HEK293 (cell line): ENCODE measurements at regions not wholly inside any gene's neighbourhood (a gene's known extent, or its start where the extent isn't known, plus 50 kb on each side); places are given as distances from the start of the nearest gene placed in this dataset.

Experiments
- CTCF ChIA-PET: fragments of 350-600 bp; formaldehyde crosslinking; extraction: SDS; loops from one replicate; lab custom pipeline; 2021; ENCODE audit warnings: antibody characterized with exemption; lab: Yijun Ruan, JAX
- POLR2A ChIA-PET: fragments of 300-600 bp; formaldehyde crosslinking; extraction: SDS; loops from one replicate; lab custom pipeline; 2020; ENCODE audit warnings: antibody characterized with exemption, inconsistent platforms; lab: Yijun Ruan, JAX
- H3K27ac ChIP-seq: fragments of 200-500 bp; sonication (Bioruptor generic); 2 replicates; pipeline ENCODE4 v1.5.1; 2014; ENCODE audit warnings: low read depth, low read length, control low read depth, inconsistent platforms; ENCODE audit errors: extremely low read depth
- H3K36me3 ChIP-seq, 2 experiments: fragments of 200-500 bp in 1 of 2; sonication (Bioruptor generic) in 1 of 2; 1 replicate in 1 of 2; 2 replicates in 1 of 2; pipeline ENCODE4 v1.5.1; 2014 to 2017; ENCODE audit warnings: inconsistent platforms in 2 of 2, low read length in 2 of 2; ENCODE audit not compliant: control insufficient read depth in 2 of 2, insufficient read depth in 1 of 2
- H3K4me1 ChIP-seq: fragments of 200-500 bp; sonication (Bioruptor generic); 2 replicates; pipeline ENCODE4 v1.5.1; 2014; ENCODE audit warnings: mild to moderate bottlenecking, low read length, inconsistent platforms; ENCODE audit not compliant: control insufficient read depth, insufficient read depth
- H3K4me3 ChIP-seq: 2 replicates; pipeline ENCODE4 v1.5.1; 2011; ENCODE audit warnings: low read depth, mild to moderate bottlenecking, control low read depth, low read length, moderate library complexity
- H3K9me3 ChIP-seq: fragments of 200-500 bp; sonication (Bioruptor generic); 2 replicates; pipeline ENCODE4 v1.5.1; 2014; ENCODE audit warnings: low read depth, low read length, inconsistent platforms; ENCODE audit not compliant: control insufficient read depth, insufficient read depth
- FEZF1 ChIP-seq: fragments of 450-650 bp; formaldehyde crosslinking; IDR thresholded peaks from 2 replicates; pipeline ENCODE4 v1.5.1; 2016; ENCODE audit warnings: missing biosample characterization, missing genetic modification characterization
- GFI1B ChIP-seq: fragments of 450-650 bp; formaldehyde crosslinking; IDR thresholded peaks from 2 replicates; pipeline ENCODE4 v1.5.1; 2016; ENCODE audit warnings: missing biosample characterization, missing genetic modification characterization
- GLIS2 ChIP-seq: fragments of 450-650 bp; formaldehyde crosslinking; IDR thresholded peaks from 2 replicates; pipeline ENCODE4 v1.5.1; 2016; ENCODE audit warnings: missing biosample characterization, missing genetic modification characterization
- HOXC10 ChIP-seq: sonication (generic); formaldehyde crosslinking; IDR thresholded peaks from 2 replicates; pipeline ENCODE4 v1.8.1; 2023; ENCODE audit warnings: mild to moderate bottlenecking, missing genetic modification reagents
- KLF1 ChIP-seq: fragments of 450-650 bp; formaldehyde crosslinking; IDR thresholded peaks from 2 replicates; pipeline ENCODE4 v1.5.1; 2016; ENCODE audit warnings: missing biosample characterization, missing genetic modification characterization
- KLF16 ChIP-seq: fragments of 450-650 bp; formaldehyde crosslinking; IDR thresholded peaks from 2 replicates; pipeline ENCODE4 v1.5.1; 2017; ENCODE audit warnings: missing biosample characterization, missing genetic modification characterization
- KLF9 ChIP-seq: fragments of 450-650 bp; formaldehyde crosslinking; IDR thresholded peaks from 2 replicates; pipeline ENCODE4 v1.5.1; 2016; ENCODE audit warnings: missing biosample characterization, missing genetic modification characterization, low read depth
- SETDB1 ChIP-seq: IDR thresholded peaks from one replicate; pipeline ENCODE4 v1.6.1; 2017; ENCODE audit warnings: mild to moderate bottlenecking, low read length, moderate library complexity, mixed read lengths; ENCODE audit not compliant: insufficient read length
- WT1 ChIP-seq: fragments of 450-650 bp; formaldehyde crosslinking; IDR thresholded peaks from 2 replicates; pipeline ENCODE4 v1.5.1; 2016; ENCODE audit warnings: missing biosample characterization, missing genetic modification characterization
- ZNF121 ChIP-seq: fragments of 450-650 bp; formaldehyde crosslinking; IDR thresholded peaks from 2 replicates; pipeline ENCODE4 v1.5.1; 2016; ENCODE audit warnings: missing biosample characterization, missing genetic modification characterization
- ZNF133 ChIP-seq: fragments of 450-650 bp; formaldehyde crosslinking; IDR thresholded peaks from 2 replicates; pipeline ENCODE4 v1.5.1; 2016; ENCODE audit warnings: missing biosample characterization, missing genetic modification characterization
- ZNF223 ChIP-seq: fragments of 450-650 bp; formaldehyde crosslinking; IDR thresholded peaks from 2 replicates; pipeline ENCODE4 v1.5.1; 2016; ENCODE audit warnings: missing biosample characterization, missing genetic modification characterization
- ZNF24 ChIP-seq: fragments of 450-650 bp; formaldehyde crosslinking; IDR thresholded peaks from 2 replicates; pipeline ENCODE4 v1.5.1; 2016; ENCODE audit warnings: missing biosample characterization, missing genetic modification characterization
- ZNF341 ChIP-seq: fragments of 450-650 bp; formaldehyde crosslinking; IDR thresholded peaks from 2 replicates; pipeline ENCODE4; 2016; ENCODE audit warnings: low read depth, missing biosample characterization, missing genetic modification characterization
- ZNF404 ChIP-seq: fragments of 450-650 bp; formaldehyde crosslinking; IDR thresholded peaks from 2 replicates; pipeline ENCODE4 v1.5.1; 2017; ENCODE audit warnings: missing biosample characterization, missing genetic modification characterization
- ZNF433 ChIP-seq: fragments of 450-650 bp; formaldehyde crosslinking; IDR thresholded peaks from 2 replicates; pipeline ENCODE4 v1.5.1; 2016; ENCODE audit warnings: missing biosample characterization, missing genetic modification characterization, low read depth
- ZNF48 ChIP-seq: fragments of 450-650 bp; formaldehyde crosslinking; IDR thresholded peaks from 2 replicates; pipeline ENCODE4 v1.5.1; 2016; ENCODE audit warnings: missing biosample characterization, missing genetic modification characterization
- ZNF558 ChIP-seq: fragments of 450-650 bp; formaldehyde crosslinking; IDR thresholded peaks from 2 replicates; pipeline ENCODE4 v1.5.1; 2016; ENCODE audit warnings: missing biosample characterization, missing genetic modification characterization
- ZNF776 ChIP-seq: fragments of 450-650 bp; formaldehyde crosslinking; IDR thresholded peaks from 2 replicates; pipeline ENCODE4 v1.5.0; 2017; ENCODE audit warnings: missing biosample characterization, missing genetic modification characterization, borderline replicate concordance
- ZNF791 ChIP-seq: fragments of 450-650 bp; formaldehyde crosslinking; IDR thresholded peaks from 2 replicates; pipeline ENCODE4 v1.5.1; 2016; ENCODE audit warnings: missing biosample characterization, missing genetic modification characterization
- ZNF843 ChIP-seq: fragments of 450-650 bp; formaldehyde crosslinking; IDR thresholded peaks from 2 replicates; pipeline ENCODE4 v1.5.1; 2016; ENCODE audit warnings: missing biosample characterization, missing genetic modification characterization
- TF ChIP-seq, protein P1 (sequence below): fragments of 450-650 bp; formaldehyde crosslinking; IDR thresholded peaks from 2 replicates; pipeline ENCODE4 v1.5.1; 2016; ENCODE audit warnings: missing biosample characterization, missing genetic modification characterization, low read depth
- TF ChIP-seq, protein P2 (sequence below): fragments of 450-650 bp; formaldehyde crosslinking; optimal IDR thresholded peaks from 2 replicates; pipeline ENCODE3; 2016; ENCODE audit warnings: missing biosample characterization, mild to moderate bottlenecking, missing genetic modification characterization
- TF ChIP-seq, protein P3 (sequence below): fragments of 450-650 bp; formaldehyde crosslinking; conservative IDR thresholded peaks from 2 replicates; pipeline ENCODE4 v1.5.1; 2016; ENCODE audit warnings: low read depth, missing biosample characterization, missing genetic modification characterization
- TF ChIP-seq, protein P4 (sequence below): fragments of 450-650 bp; formaldehyde crosslinking; IDR thresholded peaks from 2 replicates; pipeline ENCODE4; 2016; ENCODE audit warnings: missing biosample characterization, missing genetic modification characterization
- TF ChIP-seq, protein P5 (sequence below): fragments of 450-650 bp; formaldehyde crosslinking; IDR thresholded peaks from 2 replicates; pipeline ENCODE4 v1.5.1; 2017; ENCODE audit warnings: missing biosample characterization, missing genetic modification characterization

DNA sequence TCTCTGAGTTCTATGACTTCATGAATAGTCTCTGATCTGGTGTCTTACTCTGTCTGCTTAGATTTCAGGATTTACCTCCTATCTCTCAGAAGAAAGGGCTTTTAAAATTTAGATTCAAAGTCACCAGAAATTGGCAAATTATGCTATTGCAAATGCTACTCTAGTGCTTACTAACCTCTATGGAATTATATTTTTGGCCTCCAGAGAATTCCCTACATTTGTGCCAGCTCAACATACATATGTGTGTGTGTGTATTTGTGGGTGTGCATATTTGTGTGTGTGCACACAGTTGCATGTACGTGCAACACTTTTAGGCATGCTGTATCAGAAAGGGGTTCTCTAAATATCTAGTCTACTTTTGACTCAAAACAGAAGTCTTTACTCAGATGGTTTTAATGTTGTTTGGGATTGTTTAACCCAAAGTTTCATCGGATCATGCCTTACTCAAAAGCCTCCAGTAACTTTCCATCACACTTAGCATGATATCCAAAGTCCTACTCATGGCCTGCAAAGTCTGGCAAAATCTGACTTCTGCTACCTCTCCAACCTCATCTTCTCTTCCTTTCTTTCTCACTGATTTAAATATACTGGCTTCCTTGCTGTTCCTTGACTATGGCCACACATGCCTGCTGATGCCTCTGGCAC, 147.6 kb upstream of the NR3C1 start:
- no peaks in the 10 kb centered on the region for H3K4me1 ChIP-seq
- H3K27ac ChIP-seq = no peak overlapping the region
- CTCF ChIA-PET = interaction anchor here (0.5 to 0.6 kb wide), 2 partner anchors 319 to 336 kb away, joined by 3 read pairs; no protein-coding TSS in a partner anchor
- H3K9me3 ChIP-seq = no peaks in the 10 kb centered on the region
- TF ChIP-seq ZNF433 = no peak
- TF ChIP-seq GLIS2 (tag by site-specific recombination) = no peak
- TF ChIP-seq ZNF223 (tag by site-specific recombination) = no peak
- no peak for TF ChIP-seq ZNF843 (tag by site-specific recombination)
- no peak for TF ChIP-seq ZNF341 (tag by site-specific recombination)
- no peak for TF ChIP-seq KLF9 (tag by site-specific recombination)
- TF ChIP-seq FEZF1 = no peak
- TF ChIP-seq, protein P1, sequence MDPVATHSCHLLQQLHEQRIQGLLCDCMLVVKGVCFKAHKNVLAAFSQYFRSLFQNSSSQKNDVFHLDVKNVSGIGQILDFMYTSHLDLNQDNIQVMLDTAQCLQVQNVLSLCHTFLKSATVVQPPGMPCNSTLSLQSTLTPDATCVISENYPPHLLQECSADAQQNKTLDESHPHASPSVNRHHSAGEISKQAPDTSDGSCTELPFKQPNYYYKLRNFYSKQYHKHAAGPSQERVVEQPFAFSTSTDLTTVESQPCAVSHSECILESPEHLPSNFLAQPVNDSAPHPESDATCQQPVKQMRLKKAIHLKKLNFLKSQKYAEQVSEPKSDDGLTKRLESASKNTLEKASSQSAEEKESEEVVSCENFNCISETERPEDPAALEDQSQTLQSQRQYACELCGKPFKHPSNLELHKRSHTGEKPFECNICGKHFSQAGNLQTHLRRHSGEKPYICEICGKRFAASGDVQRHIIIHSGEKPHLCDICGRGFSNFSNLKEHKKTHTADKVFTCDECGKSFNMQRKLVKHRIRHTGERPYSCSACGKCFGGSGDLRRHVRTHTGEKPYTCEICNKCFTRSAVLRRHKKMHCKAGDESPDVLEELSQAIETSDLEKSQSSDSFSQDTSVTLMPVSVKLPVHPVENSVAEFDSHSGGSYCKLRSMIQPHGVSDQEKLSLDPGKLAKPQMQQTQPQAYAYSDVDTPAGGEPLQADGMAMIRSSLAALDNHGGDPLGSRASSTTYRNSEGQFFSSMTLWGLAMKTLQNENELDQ (tag by site-specific recombination) = no peak
- TF ChIP-seq ZNF791 = no peak
- TF ChIP-seq ZNF24 = no peak
- TF ChIP-seq ZNF48 = no peak
- TF ChIP-seq ZNF776 (tag by site-specific recombination) = no peak
- no peak for TF ChIP-seq ZNF558 (tag by site-specific recombination)
- no peak for TF ChIP-seq ZNF404
- TF ChIP-seq GFI1B (tag by site-specific recombination) = no peak
- TF ChIP-seq, protein P2, sequence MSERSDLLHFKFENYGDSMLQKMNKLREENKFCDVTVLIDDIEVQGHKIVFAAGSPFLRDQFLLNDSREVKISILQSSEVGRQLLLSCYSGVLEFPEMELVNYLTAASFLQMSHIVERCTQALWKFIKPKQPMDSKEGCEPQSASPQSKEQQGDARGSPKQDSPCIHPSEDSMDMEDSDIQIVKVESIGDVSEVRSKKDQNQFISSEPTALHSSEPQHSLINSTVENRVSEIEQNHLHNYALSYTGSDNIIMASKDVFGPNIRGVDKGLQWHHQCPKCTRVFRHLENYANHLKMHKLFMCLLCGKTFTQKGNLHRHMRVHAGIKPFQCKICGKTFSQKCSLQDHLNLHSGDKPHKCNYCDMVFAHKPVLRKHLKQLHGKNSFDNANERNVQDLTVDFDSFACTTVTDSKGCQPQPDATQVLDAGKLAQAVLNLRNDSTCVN = no peak
- no peak for TF ChIP-seq KLF16 (tag by site-specific recombination)
- TF ChIP-seq, protein P3, sequence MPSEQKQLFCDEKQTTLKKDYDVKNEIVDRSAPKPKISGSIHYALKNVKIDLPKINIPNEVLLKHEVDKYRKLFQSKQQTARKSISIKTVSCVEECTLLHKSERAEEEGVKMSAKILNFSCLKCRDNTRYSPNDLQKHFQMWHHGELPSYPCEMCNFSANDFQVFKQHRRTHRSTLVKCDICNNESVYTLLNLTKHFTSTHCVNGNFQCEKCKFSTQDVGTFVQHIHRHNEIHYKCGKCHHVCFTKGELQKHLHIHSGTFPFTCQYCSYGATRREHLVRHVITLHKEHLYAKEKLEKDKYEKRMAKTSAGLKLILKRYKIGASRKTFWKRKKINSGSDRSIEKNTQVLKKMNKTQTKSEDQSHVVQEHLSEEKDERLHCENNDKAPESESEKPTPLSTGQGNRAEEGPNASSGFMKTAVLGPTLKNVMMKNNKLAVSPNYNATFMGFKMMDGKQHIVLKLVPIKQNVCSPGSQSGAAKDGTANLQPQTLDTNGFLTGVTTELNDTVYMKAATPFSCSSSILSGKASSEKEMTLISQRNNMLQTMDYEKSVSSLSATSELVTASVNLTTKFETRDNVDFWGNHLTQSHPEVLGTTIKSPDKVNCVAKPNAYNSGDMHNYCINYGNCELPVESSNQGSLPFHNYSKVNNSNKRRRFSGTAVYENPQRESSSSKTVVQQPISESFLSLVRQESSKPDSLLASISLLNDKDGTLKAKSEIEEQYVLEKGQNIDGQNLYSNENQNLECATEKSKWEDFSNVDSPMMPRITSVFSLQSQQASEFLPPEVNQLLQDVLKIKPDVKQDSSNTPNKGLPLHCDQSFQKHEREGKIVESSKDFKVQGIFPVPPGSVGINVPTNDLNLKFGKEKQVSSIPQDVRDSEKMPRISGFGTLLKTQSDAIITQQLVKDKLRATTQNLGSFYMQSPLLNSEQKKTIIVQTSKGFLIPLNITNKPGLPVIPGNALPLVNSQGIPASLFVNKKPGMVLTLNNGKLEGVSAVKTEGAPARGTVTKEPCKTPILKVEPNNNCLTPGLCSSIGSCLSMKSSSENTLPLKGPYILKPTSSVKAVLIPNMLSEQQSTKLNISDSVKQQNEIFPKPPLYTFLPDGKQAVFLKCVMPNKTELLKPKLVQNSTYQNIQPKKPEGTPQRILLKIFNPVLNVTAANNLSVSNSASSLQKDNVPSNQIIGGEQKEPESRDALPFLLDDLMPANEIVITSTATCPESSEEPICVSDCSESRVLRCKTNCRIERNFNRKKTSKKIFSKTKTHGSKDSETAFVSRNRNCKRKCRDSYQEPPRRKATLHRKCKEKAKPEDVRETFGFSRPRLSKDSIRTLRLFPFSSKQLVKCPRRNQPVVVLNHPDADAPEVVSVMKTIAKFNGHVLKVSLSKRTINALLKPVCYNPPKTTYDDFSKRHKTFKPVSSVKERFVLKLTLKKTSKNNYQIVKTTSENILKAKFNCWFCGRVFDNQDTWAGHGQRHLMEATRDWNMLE = no peak
- POLR2A ChIA-PET = no interaction called here
- H3K36me3 ChIP-seq = no peaks in the 10 kb centered on the region
- H3K4me3 ChIP-seq = no peak overlapping the region

DNA sequence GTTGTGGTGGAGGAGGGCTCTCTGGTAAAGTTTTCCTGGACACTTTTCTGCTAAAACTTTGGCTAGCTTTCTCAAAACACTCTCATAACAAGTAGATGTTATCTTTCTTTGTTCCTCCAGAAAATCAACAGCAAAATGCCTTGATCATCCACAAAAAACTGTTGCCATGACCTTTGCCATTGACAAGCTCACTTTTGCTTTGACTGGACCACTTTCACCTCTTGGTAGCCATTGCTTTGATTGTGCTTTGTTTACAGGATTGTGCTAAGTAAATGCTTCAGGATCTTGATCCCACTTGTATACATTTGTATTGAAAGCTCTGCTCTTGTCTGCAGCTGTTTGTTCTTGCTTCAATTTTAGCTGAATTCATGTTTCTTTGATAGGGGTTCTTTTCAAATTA, 143.9 kb upstream of the NR3C1 start:
- ChIA-PET CTCF (no interaction called here), POLR2A (no interaction called here)
- Histone ChIP-seq H3K36me3 (no peaks in the 10 kb centered on the region), H3K27ac (no peak overlapping the region), H3K9me3 (no peaks in the 10 kb centered on the region), H3K4me3 (no peak overlapping the region), H3K4me1 (peaks cover 15% of the 10 kb centered on the region)
- no peak for TF ChIP-seq ZNF121 (tag by site-specific recombination)
- no peak for TF ChIP-seq HOXC10
- TF ChIP-seq ZNF133 (tag by site-specific recombination) = peak; percentile 34; the same call in 1 of the 2 replicates
- peak; percentile 70 for TF ChIP-seq SETDB1
- no peak for TF ChIP-seq WT1 (tag by site-specific recombination)
- TF ChIP-seq, protein P4, sequence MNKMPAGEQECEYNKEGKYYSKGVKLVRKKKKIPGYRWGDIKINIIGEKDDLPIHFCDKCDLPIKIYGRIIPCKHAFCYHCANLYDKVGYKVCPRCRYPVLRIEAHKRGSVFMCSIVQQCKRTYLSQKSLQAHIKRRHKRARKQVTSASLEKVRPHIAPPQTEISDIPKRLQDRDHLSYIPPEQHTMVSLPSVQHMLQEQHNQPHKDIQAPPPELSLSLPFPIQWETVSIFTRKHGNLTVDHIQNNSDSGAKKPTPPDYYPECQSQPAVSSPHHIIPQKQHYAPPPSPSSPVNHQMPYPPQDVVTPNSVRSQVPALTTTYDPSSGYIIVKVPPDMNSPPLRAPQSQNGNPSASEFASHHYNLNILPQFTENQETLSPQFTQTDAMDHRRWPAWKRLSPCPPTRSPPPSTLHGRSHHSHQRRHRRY (tag by site-specific recombination) = no peak
- TF ChIP-seq KLF1 (tag by site-specific recombination) = no peak
- TF ChIP-seq, protein P5, sequence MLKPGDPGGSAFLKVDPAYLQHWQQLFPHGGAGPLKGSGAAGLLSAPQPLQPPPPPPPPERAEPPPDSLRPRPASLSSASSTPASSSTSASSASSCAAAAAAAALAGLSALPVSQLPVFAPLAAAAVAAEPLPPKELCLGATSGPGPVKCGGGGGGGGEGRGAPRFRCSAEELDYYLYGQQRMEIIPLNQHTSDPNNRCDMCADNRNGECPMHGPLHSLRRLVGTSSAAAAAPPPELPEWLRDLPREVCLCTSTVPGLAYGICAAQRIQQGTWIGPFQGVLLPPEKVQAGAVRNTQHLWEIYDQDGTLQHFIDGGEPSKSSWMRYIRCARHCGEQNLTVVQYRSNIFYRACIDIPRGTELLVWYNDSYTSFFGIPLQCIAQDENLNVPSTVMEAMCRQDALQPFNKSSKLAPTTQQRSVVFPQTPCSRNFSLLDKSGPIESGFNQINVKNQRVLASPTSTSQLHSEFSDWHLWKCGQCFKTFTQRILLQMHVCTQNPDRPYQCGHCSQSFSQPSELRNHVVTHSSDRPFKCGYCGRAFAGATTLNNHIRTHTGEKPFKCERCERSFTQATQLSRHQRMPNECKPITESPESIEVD (tag by site-specific recombination) = no peak
